HG03025 (cell line): ENCODE measurements at regions not wholly inside any gene's neighbourhood (a gene's known extent, or its start where the extent isn't known, plus 50 kb on each side); places are given as distances from the start of the nearest gene placed in this dataset.

ENCODE experiments used
- ATAC-seq: cut with Tn5 transposase; IDR thresholded peaks from one replicate; pipeline ENCODE4 v1.9.1; 2021; ENCODE audit warnings: mild to moderate bottlenecking, moderate library complexity; ENCODE audit not compliant: unreplicated experiment, low FRiP score

DNA sequence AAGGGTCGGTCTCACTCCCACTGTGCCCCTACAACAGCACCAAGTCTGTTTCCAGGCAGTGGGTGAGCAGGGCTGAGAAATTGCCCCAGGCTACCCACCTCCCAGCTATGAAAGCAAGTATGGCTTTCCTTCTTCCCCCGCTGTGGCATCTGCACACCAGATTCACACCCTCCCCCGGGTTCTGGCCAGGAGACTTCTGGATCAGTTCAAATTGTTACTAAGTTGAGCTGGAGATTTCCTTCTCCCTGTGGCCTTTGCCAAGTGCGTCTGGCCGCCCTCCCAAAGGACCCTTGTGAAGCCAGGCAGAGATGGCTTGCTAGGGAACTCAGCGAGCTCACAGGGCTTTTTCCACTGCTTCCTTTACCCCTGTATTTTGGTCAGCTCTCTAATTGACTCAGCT lies 555.4 kb downstream of the SH2D4B start:
- no peak for ATAC-seq

DNA sequence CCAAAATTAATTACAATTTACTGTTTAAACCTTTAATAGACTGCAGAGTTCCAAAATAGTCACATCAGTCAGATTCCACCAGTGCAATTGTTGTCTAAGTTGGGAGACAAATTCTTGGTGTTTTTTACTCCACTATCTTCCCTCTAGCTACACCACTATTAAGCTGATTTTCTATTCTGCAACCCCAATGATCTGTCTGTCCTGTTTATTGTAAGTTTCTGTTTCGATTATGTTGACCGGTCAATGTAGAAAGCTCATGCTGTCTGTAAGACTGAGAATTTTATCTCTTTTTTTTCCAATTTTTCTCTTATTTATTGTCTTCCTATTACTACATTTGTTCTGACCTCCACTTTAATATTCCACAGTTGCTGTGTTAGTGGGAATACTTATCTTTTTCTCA lies 557.5 kb downstream of the SH2D4B start:
- ATAC-seq: no peak

DNA sequence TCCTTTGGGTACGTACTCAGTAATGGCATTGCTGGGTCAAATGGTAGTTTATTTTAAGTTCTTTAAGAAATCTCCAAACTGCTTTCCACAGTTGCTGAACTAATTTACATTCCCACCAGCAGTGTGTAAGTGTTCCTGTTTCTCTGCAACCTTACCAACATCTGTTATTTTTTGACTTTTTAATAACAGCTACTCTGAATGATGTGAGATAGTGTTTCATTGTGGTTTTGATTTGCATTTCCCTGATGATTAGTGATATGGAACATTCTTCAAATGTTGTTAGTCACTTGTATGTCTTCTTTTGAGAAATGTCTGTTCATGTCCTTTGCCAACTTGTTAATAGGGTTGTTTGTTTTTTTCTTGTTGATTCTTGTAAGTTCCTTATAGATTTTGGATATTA lies 558.9 kb downstream of the SH2D4B start:
- ATAC-seq: no peak

DNA sequence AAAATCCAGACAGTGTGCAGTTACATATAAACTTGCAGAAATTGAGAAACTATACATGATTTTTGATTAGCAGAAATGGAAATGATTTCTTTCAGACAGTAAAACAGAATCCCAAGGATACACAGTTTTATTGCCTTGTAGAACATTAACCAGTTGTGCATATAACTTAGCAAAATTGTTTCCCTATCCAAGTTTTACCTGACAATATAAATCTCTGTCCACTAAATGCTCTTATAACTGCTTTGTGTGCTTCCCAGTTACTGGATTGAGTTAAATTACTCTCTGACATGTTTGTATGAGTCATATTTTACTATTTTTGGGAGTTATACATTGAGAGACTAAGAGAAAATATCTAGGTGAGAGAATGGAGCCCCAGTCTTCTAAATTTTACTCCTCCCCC lies 563.4 kb downstream of the SH2D4B start:
- ATAC-seq: no peak

DNA sequence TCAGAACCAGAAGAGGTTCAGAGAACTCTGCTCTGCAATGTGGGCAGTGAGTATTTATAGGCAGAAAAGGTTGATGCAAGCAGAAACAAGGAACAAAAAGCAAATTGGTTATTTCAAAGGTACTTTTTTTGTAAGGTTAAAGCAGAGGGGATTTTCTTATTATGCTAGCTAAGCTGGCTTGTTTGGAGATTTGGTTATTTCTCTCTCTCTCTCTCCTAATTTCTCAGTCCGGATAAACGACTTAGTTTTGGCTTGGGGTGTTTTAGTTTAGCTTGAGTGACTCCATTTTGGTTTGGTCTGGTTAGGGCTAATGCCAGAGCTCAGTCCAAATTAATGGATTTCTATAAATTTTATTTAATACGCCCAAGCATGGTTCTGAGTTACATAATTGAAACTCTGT lies 566.8 kb downstream of the SH2D4B start:
- ATAC-seq: peak; percentile 38

DNA sequence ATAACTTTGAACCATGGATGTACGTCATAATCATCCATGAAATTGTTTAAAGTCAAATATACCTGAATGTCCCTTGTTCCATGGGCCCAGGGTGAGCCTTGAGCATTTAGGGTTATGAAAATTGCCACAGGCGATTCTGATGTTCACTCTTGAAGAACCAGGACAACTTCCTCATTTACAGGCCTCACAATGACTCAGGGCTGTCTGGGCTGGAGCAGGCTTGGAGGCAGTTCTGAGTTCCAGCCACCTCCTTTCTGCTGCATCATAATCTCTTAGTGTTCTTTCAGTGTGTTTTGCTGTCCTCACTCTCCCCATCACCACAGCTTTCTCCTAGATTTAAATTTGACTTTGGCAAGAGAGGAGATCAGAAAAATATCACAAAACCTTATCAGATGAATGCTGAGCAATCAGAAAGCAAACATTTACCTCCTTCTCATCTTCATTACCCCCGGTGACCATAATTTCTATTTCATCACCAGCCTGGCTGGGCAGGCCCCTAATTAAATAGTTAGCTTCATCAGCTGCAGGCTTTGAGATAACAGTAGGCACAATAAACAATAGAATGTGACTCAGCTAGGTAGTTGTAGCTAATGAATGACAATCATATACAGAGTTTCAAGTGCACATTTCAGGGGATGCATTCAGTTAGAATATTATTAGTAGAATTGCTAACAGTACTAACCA lies 571.0 kb downstream of the SH2D4B start:
- peak; percentile 81 for ATAC-seq

DNA sequence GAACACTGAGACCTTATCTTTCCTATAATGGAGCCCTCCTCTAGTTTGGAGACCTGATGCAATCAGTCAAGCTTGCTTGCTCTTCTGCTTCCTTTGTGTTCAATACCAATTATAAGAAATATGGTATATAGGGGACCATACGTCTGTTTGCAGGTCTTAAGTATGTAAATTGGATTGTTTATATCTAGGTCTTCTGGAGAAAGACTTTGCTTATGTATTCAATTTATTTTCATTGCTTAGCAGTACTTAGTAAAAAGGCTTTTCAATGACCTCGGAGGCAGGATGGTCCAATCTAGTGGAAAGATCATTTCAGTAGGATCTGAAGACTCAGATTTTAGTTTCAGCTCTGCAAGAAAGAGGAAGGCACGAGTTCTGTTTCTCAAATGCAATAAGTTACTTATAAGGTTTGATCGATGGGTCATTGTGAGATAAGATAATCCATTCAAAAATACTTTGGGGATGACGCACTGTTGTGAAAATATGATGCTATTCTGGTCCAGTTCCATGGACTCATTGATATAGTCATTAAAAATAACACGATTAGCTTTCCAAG lies 571.6 kb downstream of the SH2D4B start:
- no peak for ATAC-seq

DNA sequence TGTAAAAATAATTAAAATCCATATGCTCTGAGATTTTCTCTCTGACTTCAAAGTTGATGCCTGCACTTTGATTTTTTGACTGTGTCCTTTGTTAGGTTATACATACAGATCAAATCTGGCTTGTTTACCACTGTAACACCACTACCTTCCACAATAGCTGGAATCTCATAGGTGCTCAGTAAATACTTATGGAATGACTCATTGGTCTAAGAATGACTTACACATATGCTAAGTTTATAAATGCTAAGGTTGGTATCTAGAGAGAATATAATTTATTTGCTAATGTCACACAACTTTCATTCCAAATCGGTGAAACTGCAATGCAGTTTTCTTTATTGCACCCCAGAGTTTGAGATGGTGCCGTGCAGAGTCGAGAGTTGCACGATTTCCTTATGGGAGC lies 578.5 kb downstream of the SH2D4B start:
- ATAC-seq: no peak

DNA sequence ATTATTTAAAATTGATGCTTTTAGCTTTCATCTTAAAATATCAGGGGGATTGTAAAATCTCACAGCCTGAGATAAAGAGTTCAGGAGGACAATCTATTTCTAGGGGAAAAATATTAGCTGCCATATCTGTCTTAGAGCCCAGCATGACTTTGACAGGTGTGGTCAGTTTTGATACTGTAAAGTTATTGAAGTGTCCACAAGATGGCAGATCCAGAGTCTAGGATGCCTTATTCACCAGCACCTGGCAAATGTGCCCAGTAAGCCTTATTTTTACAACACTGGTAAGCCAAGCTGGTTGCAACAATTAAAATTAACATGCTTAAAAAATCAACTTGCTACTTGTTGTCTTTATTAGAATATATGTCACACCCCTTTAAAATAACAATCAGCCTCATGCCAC lies 579.3 kb downstream of the SH2D4B start:
- no peak for ATAC-seq

DNA sequence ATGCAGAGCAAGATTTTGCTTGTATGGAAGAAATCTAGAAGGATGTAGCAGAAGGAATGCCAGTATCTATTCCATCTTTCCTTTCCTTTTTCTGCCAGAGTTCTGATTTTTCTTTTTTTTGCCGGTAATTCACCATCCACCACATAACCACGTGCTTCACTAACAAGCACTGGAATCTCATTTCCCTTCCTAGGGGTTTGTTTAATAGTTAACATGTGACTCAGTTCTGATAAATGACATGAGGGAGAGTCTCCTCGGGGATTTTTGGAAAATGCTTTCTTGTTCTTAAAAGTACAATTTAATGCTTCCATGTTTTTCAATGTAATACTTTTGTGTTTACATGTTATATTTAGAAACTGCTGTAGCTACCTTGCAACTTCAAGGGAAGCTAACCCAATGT lies 590.2 kb downstream of the SH2D4B start:
- no peak for ATAC-seq

DNA sequence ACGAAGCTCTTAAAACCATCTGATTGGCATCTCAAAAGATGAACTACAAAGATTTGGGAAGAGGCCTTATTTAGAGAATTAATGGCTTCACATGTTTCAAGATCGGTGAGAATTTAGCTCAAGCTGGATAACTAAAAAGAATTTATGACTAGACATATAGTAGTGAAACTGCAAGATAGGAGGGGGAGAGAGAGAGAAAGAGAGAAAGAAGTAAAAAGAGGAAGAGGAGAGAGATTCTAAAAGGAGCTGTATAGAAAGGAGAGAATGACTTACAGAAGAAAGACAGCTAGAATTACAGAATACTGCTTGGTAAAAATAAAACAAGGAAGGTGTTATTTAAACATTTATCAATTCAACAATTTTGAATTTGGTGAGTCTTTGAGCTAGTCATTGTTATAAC lies 592.3 kb downstream of the SH2D4B start:
- ATAC-seq: no peak

DNA sequence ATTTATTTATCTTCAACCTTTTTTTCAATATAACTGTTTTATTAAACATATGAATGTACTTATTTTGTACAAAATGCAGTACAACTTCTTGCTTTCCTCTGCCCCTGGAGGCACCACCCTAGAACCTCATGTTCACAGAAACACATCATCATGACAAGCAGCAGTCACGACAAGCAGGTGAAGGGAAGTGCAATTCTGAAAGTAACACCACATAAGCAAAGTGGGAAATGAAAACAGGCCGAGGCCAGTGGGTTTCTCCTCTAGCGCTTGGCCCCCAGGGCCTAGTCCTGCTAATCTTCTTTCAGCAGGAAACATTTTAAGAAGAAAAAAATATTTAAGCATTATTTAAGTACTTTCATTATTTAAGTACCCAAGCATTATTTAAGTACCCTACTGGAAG lies 598.1 kb downstream of the SH2D4B start:
- peak; percentile 96 for ATAC-seq

DNA sequence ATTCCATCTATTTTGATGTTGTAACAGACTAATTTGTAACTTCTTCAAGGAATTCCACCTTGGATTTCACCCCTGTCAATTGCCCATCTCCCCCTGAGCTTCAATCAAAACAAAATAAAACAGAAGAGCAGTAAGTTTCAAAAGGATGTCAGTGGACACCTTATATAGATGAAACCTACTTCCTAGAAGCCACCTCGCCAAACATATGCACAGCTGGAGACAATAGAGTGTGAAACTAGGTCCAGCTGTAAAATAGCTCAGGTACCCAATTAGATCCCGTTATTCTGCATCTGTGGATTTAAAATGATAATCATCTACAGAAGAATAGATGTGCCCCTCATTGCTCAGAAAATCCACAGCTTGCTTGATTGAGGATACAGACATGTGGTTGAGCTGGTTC lies 598.6 kb downstream of the SH2D4B start:
- ATAC-seq: peak; percentile 35

DNA sequence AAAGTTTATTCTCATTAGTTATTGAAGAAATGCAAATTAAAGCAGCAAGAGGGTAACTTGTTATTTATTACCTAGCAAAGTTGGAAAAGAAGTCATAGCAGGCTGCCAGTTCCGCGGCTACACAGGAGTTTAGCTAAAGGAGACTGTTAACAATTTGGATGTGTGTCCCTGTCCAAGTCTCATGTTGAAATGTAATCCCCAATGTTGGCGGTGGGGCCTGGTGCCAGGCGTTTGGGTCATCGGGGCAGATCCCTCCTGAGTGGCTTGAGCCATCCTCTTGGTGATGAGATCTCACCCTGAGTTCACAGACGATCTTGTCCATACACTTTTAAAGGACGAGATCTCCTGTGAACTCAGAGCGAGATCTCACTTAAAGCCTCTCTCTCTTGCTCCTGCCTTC lies 608.3 kb downstream of the SH2D4B start:
- no peak for ATAC-seq

DNA sequence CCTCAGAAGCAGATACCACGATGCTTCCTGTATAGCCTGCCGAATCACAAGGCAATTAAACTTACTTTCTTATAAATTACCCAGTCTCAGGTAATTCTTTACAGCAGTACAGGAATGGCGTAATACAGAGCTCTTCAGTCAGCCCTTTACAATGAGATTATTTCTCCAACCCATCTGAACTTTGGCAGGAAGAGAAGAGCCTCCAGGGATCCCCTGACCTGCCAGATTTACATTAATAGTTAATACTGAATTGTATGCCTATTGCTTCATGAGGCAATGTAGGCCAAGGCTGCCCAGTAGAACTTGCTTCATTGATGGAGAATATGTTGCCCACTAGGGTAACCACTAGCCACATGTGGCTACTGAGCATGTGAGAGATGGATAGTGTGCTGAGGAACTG lies 608.7 kb downstream of the SH2D4B start:
- no peak for ATAC-seq

DNA sequence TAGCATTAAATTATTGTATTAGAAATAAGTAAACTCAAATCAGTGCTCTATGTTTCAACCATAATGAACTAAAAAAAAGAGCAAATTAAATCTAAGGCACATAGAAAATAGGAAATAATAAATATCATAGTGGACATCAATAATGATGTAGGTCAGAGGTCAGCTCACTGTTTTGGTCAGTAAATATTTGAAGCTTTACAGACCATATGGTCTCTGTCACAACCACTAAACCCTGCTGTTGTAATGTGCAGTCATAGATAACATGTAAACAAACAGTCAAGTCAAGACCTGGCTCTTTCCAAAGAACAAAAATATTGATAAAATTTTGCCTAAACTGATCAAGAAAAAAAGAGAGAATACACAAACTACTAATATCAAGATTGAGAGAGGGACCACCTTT lies 615.0 kb downstream of the SH2D4B start:
- no peak for ATAC-seq

DNA sequence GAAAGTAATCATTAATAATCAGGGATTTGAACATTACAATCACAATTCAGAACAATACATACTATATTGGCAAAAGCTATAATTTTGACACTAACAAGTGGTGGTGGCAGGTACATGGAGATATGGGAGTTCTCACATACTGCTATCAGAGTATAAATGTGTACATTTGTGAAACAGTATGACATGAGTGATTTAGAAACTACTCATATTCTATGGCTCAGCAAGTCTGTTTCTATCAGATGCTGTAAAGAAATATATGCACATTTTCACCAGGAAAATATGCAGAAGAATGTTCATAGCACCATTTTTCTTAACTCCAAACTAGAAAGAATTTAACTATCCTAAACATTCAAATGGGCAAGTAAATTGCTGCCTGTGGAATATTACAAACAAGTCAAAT lies 620.0 kb downstream of the SH2D4B start:
- no peak for ATAC-seq

DNA sequence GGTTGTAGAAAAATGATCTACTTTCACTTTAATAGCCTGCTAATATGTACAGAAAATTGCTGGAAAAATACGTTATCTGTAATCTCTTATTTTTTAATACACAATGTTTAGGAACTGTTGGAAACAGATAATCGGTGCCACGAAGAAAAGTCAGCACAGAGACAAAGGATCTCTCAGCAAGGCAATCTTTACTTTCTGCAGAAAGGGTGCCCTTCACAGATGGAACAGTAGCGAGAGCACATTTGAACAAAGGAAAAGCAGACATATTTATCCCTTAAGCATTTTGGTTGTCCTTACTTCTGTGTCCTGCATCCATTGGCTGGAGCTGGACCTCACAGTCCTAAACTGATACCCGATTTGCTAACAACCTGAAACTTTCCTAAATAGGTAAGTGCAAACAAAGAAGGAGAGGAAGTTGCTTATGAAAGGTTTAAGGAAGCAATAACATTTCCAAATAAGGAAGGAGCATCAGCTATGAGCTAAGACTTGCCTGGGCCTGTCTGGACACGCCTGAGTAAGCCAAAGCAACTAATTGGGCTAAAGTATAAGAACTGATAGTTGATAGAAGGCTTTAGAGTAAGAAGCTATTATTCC lies 640.0 kb downstream of the SH2D4B start:
- ATAC-seq: no peak

DNA sequence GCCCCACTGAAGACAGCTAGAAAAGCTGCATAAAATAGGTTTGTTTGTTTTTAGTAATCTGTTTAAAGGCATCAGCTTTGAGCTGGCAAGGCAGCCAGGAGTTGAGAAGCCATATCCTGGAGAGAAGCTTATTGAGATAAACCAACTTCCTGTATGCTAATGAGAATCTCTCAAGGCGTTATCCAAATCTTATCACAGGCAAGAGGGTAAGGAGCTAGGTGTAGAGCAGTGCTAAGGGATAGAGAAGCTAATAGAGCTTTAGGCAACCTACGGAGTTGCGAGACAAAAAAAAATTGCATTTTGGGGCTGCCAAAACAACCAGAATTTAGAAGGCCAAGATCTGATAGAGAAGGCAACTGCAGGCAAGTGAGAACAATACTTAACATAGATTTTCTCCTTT lies 641.6 kb downstream of the SH2D4B start:
- no peak for ATAC-seq

DNA sequence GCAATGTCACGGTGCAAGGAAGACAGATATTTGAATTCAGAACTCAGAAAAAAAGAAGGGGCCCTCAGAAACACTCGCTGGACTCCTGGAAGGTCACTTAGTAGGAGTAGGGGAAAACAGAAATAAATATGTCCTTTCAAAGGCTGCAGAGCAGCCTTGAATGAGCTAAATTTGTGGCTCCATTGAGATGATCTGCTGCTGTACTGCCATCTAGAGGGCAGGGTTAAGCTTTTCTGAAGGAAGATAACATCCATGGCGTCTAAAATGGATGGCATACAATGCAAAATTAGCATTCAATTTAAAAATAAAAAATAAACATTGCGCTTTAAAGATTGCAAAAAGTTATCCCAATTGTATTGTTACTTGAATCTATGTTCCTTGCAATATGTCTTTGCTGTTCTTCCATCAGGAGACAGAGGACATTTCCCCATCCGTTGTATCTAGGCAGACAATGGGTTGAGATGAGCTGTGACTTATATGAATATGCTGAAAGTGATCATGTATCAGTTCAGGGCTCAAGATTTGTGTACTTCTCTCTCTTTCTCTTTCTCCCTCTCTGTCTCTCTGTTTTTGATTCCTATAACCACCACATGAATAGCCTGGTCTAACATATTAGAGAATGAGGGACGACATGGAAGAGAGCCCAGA lies 642.2 kb downstream of the SH2D4B start:
- ATAC-seq: peak; percentile 93

DNA sequence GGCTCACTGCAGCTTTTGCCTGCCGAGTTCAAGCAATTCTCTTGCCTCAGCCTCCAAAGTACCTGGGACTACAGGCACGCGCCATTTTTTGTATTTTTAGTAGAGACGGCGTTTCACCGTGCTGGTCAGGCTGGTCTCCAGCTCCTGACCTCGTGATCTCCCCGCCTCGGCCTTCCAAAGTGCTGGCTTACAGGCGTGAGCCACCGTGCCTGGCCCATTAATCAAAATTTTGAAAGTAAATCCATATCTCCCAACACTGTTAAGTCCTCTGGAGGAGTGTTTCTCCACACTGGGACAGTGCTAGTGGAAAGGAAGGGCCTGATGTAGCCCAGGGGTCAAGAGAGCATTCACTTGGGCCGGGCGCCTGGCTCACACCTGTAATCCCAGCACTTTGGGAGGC lies 644.6 kb downstream of the SH2D4B start:
- ATAC-seq: no peak

DNA sequence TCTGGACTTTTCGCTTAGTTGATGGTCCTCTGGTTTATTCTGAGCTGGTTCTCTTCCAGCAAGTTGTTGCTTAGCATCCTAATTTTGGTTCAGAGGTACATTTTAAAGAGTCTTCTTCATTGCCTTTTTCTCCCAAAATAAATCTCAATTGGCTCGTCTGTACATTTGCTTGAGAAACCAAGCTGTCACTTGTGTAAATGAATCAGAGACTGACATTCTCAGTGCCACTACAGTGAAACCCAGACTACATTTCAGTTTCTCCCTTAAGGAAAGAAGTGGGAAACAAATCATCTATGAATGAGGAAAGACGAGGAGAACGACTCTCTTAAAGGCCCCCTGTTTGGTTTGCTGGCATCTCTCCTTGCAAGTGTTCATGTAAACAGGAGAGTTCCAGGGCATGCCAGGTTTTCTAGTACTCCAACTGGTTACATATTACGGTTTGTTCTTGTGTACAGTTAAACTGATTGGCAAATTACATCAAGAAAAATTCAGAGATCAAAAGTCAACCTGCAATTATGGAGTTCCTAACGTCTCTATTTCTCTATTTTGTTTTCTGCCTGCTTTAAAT lies 654.6 kb downstream of the SH2D4B start:
- ATAC-seq: no peak
